Stimulated activated naive CD8-positive, alpha-beta T cell treated with anti-CD3 and anti-CD28 coated beads, Interleukin-15, amount 100 ng/mL, for 72 hours (primary cell): ENCODE measurements at regions not wholly inside any gene's neighbourhood (a gene's known extent, or its start where the extent isn't known, plus 50 kb on each side); places are given as distances from the start of the nearest gene placed in this dataset.
A peak's percentile ranks its signal among the peaks of the same experiment; 100 is the strongest.
"Not testable (repeated sequence)": the region's sequence is repeated elsewhere in the genome, so short reads cannot be mapped to it uniquely, and the experiment has no call there.

ENCODE experiments used
- ATAC-seq: fragments of 150-1000 bp; cut with Tn5 transposase; 2 replicates; pipeline ENCODE4 v1.10.0; 2021; ENCODE audit warnings: mild to moderate bottlenecking, moderate library complexity
- DNase-seq, 2 donors: peaks; one replicate each; pipeline ENCODE4 v3.0.0; 2021 to 2022
- H3K27ac Mint-ChIP-seq, 2 donors: one replicate each; pipeline ENCODE4 v1.8.0; 2022; ENCODE audit warnings: mild to moderate bottlenecking in 2 of 2, mixed read lengths in 2 of 2, moderate library complexity in 2 of 2
- H3K27me3 Mint-ChIP-seq: one replicate; pipeline ENCODE4 v1.8.0; 2022; ENCODE audit warnings: mixed read lengths
- H3K4me1 Mint-ChIP-seq: one replicate; pipeline ENCODE4 v1.8.0; 2022; ENCODE audit warnings: mild to moderate bottlenecking, mixed read lengths
- H3K4me3 Mint-ChIP-seq, 2 donors: one replicate each; pipeline ENCODE4 v1.8.0; 2022; ENCODE audit warnings: mild to moderate bottlenecking in 2 of 2, mixed read lengths in 2 of 2, moderate library complexity in 1 of 2
- H3K9me3 Mint-ChIP-seq, 2 donors: one replicate each; pipeline ENCODE4 v1.8.0; 2022; ENCODE audit warnings: mixed read lengths in 2 of 2

DNA sequence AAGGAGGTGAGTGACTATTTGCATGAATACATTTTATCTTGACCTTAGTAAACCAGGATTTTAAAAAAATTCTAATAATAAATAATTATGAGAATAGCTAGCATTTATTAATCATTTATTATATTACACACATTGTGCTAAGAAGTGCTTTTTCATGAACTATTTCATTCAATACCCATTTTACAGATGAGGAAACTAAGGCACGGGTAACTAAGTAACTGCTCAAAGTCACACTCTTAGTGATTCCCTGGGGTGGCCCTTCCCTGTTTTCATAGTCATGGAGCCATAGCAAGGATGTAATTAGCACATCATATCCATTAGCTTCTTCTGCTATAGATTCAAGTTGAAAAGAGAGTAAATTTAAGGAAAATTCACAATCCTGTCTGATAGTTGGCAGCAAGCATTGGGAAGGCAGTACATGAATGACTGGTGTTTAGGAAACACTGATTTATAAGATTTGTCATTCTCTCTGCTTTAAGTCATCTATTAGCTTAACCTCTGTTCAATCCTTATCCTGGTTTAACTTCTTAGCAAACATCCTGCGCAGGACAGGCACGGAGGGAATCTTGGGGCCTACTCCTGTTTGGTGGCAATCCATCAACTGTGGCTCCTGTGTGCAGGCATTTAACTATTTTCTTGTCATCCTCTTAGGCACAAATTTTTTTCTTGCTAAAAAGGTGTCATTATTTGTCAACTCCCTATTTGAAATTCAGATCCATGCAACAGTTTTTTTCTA, 68.3 kb downstream of the RIN2 start:
- no peak overlapping the region for H3K4me3 Mint-ChIP-seq
- H3K4me1 Mint-ChIP-seq, result peaks cover 20% of the 10 kb centered on the region
- H3K9me3 Mint-ChIP-seq, result no peaks in the 10 kb centered on the region
- peaks cover 13% of the 10 kb centered on the region for H3K27me3 Mint-ChIP-seq
- ATAC-seq (no peak), DNase-seq (no peak)
- no peak overlapping the region for H3K27ac Mint-ChIP-seq

DNA sequence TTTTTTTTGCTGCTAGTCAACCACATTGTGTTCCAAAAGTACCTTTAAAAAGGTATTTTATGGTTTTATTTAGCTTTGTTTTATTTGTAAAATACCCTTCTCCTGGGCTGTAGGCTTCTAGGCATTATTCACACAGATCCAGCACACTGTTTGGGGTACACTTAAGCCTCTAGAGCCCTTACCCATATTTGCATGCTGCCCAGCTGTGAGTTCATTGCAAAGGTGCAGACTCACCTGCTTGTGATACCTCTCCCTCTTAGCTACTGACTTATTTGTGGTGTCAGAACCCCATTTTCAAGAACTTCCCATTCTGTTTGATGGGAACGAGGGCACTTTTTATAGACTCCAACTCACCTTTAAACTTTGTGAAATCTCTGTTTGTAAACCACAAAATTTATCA, 69.8 kb downstream of the RIN2 start:
- peak overlapping the region in 1 of 2 donors; percentile 14 for H3K27ac Mint-ChIP-seq
- DNase-seq, result no peak
- no peak overlapping the region for H3K4me3 Mint-ChIP-seq
- H3K9me3 Mint-ChIP-seq, result no peaks in the 10 kb centered on the region
- peaks cover 29% of the 10 kb centered on the region for H3K4me1 Mint-ChIP-seq
- ATAC-seq, result no peak
- H3K27me3 Mint-ChIP-seq, result peaks cover 15% of the 10 kb centered on the region

DNA sequence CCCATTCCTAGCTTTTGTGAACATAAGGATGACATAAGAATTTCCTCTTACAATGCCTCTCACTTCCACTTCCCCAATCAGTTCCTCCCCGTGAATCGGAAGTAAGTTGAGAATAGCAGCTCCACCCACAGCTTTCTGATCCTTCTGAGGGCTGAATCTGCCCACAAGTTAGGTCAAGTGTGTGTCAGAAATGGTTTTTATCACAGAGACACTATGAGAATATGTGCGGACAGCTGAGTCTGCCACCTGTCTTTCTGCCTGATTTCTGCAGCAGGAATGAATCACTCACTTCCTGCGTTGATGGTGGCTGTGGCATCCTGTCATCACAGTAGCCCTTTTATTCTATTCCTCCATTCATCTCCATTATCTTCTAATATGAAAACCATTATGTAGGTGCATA, 70.2 kb downstream of the RIN2 start:
- Mint-ChIP-seq H3K27ac (peak overlapping the region in 1 of 2 donors; percentile 5), H3K27me3 (peaks cover 15% of the 10 kb centered on the region), H3K4me1 (peaks cover 33% of the 10 kb centered on the region), H3K4me3 (no peak overlapping the region), H3K9me3 (no peaks in the 10 kb centered on the region)
- ATAC-seq (peak; percentile 95), DNase-seq (peak; percentile 42 to 56)

DNA sequence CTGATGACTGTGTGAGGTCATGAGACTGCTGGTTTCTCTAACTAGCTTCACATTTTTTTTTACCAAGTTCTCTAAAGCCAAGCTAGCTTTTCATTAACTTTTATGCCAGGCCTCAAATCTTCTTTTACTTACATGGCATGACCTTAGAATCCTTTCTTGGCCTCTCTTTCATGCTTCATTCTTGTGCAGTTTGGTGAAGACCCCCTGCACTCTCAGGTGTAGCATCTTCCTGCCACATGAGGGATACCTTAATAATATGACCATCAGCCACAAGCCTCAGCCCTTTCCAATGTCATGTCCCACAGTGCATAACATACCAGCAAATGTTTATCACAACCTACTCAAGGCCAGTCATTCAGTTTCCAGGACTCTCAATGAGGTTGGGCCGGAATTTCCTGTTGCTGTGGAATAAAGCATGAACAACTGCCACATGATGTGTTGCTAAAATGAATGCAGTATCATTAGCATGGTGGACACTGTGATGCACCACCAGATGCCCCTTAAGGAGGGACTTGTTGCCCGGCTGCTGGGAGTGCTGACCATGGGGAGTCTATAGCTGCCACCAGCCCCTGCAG, 72.2 kb downstream of the RIN2 start:
- no peak overlapping the region for H3K4me3 Mint-ChIP-seq
- H3K4me1 Mint-ChIP-seq, result peaks cover 42% of the 10 kb centered on the region
- no peak overlapping the region for H3K27ac Mint-ChIP-seq
- no peaks in the 10 kb centered on the region for H3K9me3 Mint-ChIP-seq
- ATAC-seq (no peak), DNase-seq (no peak)
- peaks cover 28% of the 10 kb centered on the region for H3K27me3 Mint-ChIP-seq

DNA sequence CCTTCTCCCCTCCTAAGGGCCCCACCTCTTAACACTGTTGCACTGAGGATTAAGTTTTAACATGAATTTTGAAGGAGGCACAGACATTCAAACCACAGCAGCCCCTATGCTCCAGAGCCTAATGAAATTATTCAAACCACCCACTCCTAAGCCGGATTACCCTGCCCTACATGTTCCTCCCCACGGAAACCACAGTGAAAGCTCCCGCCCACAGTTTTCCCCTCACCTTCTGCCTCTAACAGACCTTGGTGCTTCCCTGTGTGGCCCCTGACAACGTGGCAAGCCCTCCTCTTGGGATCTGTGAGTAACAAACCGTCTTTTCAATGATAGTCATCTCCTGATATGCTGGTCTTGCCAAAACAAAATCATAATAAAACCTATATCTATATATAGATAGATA, 74.8 kb downstream of the RIN2 start:
- peaks cover 34% of the 10 kb centered on the region for H3K27me3 Mint-ChIP-seq
- ATAC-seq, result peak; percentile 45
- peak; percentile 25 to 29 for DNase-seq
- no peak overlapping the region for H3K4me3 Mint-ChIP-seq
- H3K4me1 Mint-ChIP-seq, result peaks cover 38% of the 10 kb centered on the region
- no peaks in the 10 kb centered on the region for H3K9me3 Mint-ChIP-seq
- H3K27ac Mint-ChIP-seq, result no peak overlapping the region

DNA sequence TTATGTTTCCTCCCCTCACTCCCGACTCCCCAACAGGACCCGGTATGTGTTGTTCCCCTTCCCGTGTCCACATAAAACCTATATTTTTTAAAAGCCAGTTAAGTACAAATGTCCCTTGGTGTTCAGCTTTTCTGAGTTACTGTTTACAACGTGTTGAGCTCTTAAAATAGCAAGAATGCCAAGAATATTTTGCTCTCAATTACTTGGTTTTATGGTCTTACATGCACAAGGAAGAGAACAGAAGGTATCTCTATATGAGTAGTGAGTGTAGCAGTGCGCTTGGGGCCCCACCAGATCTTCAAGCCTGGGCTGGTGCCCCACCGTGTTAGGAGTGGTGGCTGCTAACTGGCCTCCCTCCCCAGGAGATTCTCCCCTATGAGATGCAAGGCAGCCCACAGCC, 75.3 kb downstream of the RIN2 start:
- DNase-seq, result no peak
- Mint-ChIP-seq H3K4me1 (peaks cover 33% of the 10 kb centered on the region), H3K27me3 (peaks cover 34% of the 10 kb centered on the region), H3K4me3 (no peak overlapping the region), H3K27ac (no peak overlapping the region), H3K9me3 (no peaks in the 10 kb centered on the region)
- no peak for ATAC-seq

DNA sequence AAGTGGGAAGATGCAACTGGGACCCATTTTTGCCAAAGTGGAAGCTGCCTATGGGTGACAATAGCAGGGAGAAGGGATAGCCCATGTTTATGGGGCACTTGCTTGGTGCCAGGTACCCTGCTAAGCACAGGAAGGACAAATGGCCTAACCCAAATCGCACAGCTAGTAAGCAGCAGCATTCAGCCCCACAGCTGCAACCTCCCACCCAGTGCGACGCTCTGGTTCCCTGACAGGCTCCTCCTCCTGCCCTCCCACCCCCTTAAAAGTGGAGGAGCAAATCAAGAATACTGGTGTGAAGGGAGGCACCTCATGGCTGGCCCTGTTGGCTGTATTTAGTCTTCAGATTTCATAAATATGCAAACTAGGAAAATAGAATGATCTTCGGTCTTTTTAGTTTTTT, 76.2 kb downstream of the RIN2 start:
- no peak for ATAC-seq
- H3K27ac Mint-ChIP-seq, result no peak overlapping the region
- peaks cover 41% of the 10 kb centered on the region for H3K27me3 Mint-ChIP-seq
- no peak for DNase-seq
- no peak overlapping the region for H3K4me3 Mint-ChIP-seq
- H3K4me1 Mint-ChIP-seq, result peaks cover 24% of the 10 kb centered on the region
- H3K9me3 Mint-ChIP-seq, result no peaks in the 10 kb centered on the region

DNA sequence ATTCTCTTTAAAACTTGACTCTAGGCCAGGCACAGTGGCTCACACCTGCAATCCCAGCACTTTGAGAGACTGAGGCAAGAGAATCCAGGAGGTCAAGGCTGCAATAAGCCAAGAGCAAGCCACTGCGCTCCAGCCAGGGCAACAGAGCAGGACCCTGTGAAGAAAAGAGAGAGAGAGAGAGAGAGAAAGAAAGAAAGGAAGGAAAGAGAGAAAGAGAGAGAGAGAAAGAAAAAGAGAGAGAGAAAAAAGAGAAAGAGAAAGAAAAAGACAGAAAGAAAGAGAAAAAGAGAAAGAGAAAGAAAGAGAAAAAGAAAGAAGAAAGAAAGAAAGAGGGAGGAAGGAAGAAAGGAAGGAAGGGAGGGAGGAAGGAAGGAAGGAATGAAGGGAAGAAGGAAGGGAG, 76.7 kb downstream of the RIN2 start:
- DNase-seq, result no peak
- Mint-ChIP-seq H3K27me3 (peaks cover 46% of the 10 kb centered on the region), H3K4me1 (peaks cover 22% of the 10 kb centered on the region), H3K27ac (no peak overlapping the region), H3K9me3 (no peaks in the 10 kb centered on the region), H3K4me3 (no peak overlapping the region)
- ATAC-seq, result no peak

DNA sequence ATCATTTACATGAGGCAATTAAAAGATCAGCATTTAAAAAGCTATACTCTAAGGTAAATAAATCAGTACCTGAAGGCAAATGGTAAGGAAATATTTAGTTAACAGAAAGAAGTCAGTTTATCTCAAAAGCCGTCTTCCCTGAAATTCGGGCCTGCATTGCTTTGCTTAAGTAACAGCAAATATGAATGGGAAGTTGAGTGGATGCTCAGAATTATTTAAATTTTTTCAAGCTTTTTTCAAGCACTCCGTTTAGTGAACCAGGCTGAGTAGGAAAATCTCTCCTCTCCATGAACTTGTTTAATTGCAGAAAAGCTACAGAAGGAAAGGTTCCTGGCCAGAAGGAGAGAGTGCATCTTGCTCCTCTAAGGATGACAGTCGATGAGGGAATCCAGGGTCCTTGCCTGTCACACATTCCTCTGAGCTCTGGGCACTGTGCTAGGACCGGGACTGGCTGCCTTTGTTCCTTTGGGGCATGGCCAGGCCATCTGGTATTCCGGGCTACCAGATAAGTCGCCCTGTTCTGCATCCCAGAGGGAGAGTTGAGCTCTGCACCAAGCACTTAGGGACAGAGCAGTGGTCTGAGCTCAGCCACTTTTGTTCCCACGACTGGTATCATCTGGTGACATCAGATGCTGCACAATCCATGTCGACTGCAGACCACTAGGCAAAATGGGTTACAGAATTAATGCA, 77.6 kb downstream of the RIN2 start:
- Mint-ChIP-seq H3K9me3 (no peaks in the 10 kb centered on the region), H3K27ac (no peak overlapping the region), H3K4me1 (peaks cover 22% of the 10 kb centered on the region), H3K4me3 (no peak overlapping the region), H3K27me3 (peaks cover 48% of the 10 kb centered on the region)
- DNase-seq (no peak), ATAC-seq (no peak)

DNA sequence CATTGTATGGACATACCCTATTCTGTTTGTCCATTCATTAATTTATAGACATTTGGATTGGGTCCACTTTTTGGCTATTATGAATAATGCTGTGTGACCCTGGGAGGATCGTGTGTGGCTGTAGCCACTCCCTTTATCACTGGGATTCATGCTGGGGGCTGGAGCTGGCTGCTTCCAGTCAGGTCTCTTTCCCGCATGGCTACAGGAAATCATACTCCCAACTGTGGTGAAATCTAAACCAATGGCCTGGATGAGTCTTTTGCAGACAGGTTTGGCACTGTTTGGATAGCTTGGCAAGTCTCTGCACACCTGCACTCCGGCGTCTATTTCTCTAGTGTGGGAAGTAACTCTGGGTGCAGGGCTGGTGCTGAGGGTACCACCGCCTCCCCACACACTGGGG, 80.4 kb downstream of the RIN2 start:
- Mint-ChIP-seq H3K4me1 (peaks cover 6% of the 10 kb centered on the region), H3K27me3 (peaks cover 39% of the 10 kb centered on the region), H3K27ac (no peak overlapping the region)

DNA sequence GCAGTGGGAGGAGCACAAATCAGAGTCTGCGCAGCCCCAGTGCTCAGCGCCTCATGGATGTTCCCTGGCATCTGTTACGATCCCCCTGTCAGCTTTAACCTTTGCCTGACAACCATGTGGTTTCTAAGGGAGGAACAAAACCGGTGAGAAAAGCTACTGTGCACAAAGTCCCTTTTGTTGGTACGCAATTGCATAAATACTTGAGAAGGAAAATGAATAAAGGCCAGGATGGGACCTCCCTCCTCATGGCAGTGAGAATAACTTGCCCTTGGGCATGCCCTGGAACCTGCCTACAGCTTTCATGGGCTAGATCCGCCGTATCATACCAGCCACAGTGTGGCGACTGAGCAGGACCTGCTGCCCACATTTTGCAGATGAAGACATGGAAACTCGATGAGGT, 81.0 kb downstream of the RIN2 start:
- Mint-ChIP-seq H3K27me3 (peaks cover 33% of the 10 kb centered on the region), H3K9me3 (no peaks in the 10 kb centered on the region), H3K4me3 (no peak overlapping the region), H3K27ac (no peak overlapping the region), H3K4me1 (peaks cover under 1% of the 10 kb centered on the region)
- ATAC-seq (no peak), DNase-seq (no peak)

More for the DNA sequence above, 80.4 kb downstream of the RIN2 start:
- no peak overlapping the region for H3K4me3 Mint-ChIP-seq
- H3K9me3 Mint-ChIP-seq, result no peaks in the 10 kb centered on the region
- ATAC-seq (no peak), DNase-seq (no peak)

DNA sequence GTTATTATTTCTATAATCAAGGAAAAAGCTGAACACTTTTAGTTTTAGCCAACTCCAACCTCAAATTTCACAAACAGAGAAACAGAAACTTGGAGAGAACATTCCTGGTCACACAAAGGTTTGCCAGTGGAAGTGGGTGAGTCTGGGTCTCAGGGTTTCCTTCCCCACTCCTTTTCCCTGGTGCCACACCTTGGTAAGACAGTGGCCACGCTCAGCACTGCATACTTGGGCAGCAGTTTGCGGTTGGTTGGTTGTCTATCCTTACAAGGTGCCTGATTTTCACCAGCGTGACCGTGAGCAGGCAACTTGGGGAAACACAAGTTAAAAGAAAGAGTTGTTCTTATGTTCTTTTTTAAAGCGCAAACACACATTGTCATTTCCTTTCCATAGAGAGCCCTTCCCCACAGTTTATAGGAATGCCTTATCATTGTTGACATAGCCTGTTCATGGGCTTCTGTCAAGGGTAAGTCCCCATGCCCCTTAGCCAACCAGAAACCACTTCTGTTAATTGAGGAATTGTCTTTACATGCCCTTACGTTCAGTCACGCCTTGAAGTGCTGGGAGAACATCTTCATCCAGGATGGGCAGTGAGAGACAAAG, 82.2 kb downstream of the RIN2 start:
- Mint-ChIP-seq H3K27ac (no peak overlapping the region), H3K27me3 (peaks cover 30% of the 10 kb centered on the region)
- no peak for DNase-seq

DNA sequence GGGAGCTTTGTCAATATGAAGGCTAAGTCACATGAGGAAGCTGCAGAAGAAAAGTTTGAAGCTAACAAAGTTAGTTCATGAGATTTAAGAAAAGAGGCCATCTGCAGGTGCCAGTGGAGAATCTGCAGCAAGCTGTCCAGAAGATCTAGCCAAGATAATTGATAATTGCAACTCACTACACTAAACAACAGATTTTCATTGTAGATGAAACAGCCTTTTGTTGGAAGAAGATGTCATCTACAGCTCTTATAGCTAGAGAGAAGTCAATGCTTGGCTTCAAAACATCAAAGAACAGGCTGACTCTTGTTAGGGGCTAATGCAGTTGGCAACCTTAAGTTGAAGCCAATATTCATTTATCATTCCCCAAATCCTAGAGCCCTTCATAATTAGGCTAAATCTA, 83.7 kb downstream of the RIN2 start:
- H3K9me3 Mint-ChIP-seq, result peaks cover 6 to 7% of the 10 kb centered on the region in 2 donors
- H3K27me3 Mint-ChIP-seq, result peaks cover 32% of the 10 kb centered on the region
- no peak for ATAC-seq
- DNase-seq, result no peak
- H3K4me1 Mint-ChIP-seq, result no peaks in the 10 kb centered on the region
- no peak overlapping the region for H3K4me3 Mint-ChIP-seq
- H3K27ac Mint-ChIP-seq, result no peak overlapping the region

More for the DNA sequence above, 82.2 kb downstream of the RIN2 start:
- peaks cover 6 to 7% of the 10 kb centered on the region in 2 donors for H3K9me3 Mint-ChIP-seq
- H3K4me1 Mint-ChIP-seq, result no peaks in the 10 kb centered on the region
- ATAC-seq, result no peak
- H3K4me3 Mint-ChIP-seq, result no peak overlapping the region

DNA sequence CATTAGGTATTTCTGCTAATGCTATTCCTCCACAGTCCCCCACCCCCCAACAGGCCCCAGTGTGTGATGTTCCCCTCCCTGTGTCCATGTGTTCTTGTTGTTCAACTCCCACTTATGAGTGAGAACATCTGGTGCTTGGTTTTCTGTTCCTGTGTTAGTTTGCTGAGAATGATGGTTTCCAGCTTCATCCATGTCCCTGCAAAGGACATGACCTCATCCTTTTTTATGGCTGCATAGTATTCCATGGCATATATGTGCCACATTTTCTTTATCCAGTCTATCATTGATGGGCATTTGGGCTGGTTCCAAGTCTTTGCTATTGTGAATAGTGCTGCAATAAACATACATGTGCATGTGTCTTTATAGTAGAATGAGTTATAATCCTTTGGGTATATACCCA, 86.8 kb downstream of the RIN2 start:
- not testable (repeated sequence) for H3K4me3 Mint-ChIP-seq, ATAC-seq, DNase-seq, H3K9me3 Mint-ChIP-seq, H3K27ac Mint-ChIP-seq, H3K4me1 Mint-ChIP-seq
- peaks cover 29% of the 10 kb centered on the region for H3K27me3 Mint-ChIP-seq

DNA sequence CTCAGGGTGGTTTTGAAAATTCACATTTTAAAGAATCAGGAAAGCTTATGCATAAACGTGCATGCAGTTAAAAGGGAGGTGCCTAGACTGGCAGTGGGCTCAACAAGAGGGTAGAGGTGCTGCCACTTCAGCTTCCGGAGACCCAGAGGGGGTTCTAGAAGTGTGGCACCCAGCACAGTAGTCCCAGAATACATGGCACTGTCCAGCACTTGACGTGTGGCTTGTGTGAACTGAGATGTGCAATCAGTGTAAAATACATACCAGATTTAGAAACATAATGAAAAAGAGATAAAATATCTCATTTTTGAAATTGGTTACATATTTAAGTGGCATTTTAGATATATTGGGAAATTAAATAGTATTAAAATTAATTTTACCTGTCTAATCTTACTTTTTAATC, 89.3 kb downstream of the RIN2 start:
- Mint-ChIP-seq H3K9me3 (peaks cover 6 to 7% of the 10 kb centered on the region in 2 donors), H3K4me3 (no peak overlapping the region), H3K4me1 (peaks cover 4% of the 10 kb centered on the region), H3K27ac (no peak overlapping the region), H3K27me3 (peaks cover 40% of the 10 kb centered on the region)
- ATAC-seq (no peak), DNase-seq (no peak)
